ENCODE measurements at regions not wholly inside any gene's neighbourhood (a gene's known extent, or its start where the extent isn't known, plus 50 kb on each side); places are given as distances from the start of the nearest gene placed in this dataset.

DNA sequence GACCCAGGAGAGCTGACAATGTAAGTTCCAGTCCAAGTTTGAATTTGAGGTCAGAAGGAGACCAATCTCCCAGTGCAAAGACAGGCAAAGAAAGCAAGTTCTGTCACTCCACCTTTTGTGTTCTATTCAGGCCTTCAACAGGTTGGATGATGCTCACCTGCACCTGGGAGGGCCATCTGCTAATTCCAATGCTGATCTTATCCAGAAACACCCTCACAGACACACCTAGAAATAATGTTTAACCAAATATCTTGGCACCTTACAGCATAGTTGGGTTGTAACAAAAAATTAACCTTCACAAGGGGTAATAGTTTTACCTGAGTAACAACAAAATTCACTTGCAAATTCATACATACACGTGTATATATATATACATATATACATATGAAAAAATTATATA, 190.8 kb downstream of the DIRAS2 start:
- TF ChIP-seq EP300 (IDR thresholded peaks at IDR 0.05; ENCODE audit: low read depth) (no peak), POLR2A (IDR thresholded peaks at IDR 0.05) (no peak), POLR2AphosphoS5 (IDR thresholded peaks at IDR 0.05) (no peak), CTCF (IDR thresholded peaks at IDR 0.05) (no peak)
- H3K4me1 ChIP-seq, result no peaks in the 10 kb centered on the region
- intact Hi-C loops (cut with DNase I; ENCODE audit: low total_unique reads) (no loop called here), in situ Hi-C loops (cut with MboI; ENCODE audit: low pct_ligation_motif_present in 1 of 4, low pct_unique_long_range_greater_than_20kb in 1 of 4, low sequenced_read_pairs in 3 of 4) (loop anchor here in 1 of 4 donors (25.0 kb wide), 1 partner anchor 315 kb away; no protein-coding TSS in a partner anchor)
- no peaks in the 10 kb centered on the region for H3K36me3 ChIP-seq
- H3K27me3 ChIP-seq, result no peaks in the 10 kb centered on the region
- H3K9me3 ChIP-seq, result no peaks in the 10 kb centered on the region
- WGBS, 2 donors (ENCODE audit: low coverage in 1 of 2), result 0 to 17% methylated on average over 1 of the region's 1 CpG
- H3K4me3 ChIP-seq, result no peak overlapping the region
- no peak overlapping the region for H3K27ac ChIP-seq
- no peak for DNase-seq

DNA sequence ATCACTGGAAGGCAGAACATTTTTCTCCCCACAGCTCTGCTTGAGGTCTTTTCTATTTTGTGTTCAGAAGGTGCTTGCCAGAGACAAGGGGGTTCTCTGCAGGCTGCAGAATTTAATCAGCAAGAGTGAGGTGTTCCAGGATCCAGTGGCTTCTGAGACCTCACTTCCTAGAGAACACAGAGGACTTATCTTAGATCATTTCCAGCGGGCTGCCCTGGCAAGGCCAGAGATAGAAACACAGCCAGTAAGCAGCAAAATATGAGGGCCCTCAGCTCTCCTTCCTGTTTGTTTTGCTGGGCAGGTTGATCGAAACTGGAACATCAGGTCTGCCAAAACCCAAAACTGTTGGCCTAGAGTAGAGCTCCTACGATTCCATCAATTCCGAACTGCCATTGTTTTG, 187.3 kb downstream of the DIRAS2 start:
- Histone ChIP-seq H3K27ac (no peak overlapping the region), H3K36me3 (no peaks in the 10 kb centered on the region), H3K4me3 (no peak overlapping the region), H3K9me3 (no peaks in the 10 kb centered on the region), H3K27me3 (no peaks in the 10 kb centered on the region), H3K4me1 (peaks cover 0 to 10% (median 0%) of the 10 kb centered on the region in 4 donors)
- TF ChIP-seq POLR2A (IDR thresholded peaks at IDR 0.05) (no peak), EP300 (IDR thresholded peaks at IDR 0.05; ENCODE audit: low read depth) (no peak), POLR2AphosphoS5 (IDR thresholded peaks at IDR 0.05) (no peak), CTCF (IDR thresholded peaks at IDR 0.05) (no peak)
- in situ Hi-C loops (cut with MboI; ENCODE audit: low pct_ligation_motif_present in 1 of 4, low pct_unique_long_range_greater_than_20kb in 1 of 4, low sequenced_read_pairs in 3 of 4), result loop anchor here in 1 of 4 donors (25.0 kb wide), 1 partner anchor 318 kb away; no protein-coding TSS in a partner anchor
- intact Hi-C loops (cut with DNase I; ENCODE audit: low total_unique reads), result no loop called here
- DNase-seq, result no peak
- WGBS, 2 donors (ENCODE audit: low coverage in 1 of 2), result 85 to 100% methylated on average over 1 to 4 of the region's 4 CpGs

DNA sequence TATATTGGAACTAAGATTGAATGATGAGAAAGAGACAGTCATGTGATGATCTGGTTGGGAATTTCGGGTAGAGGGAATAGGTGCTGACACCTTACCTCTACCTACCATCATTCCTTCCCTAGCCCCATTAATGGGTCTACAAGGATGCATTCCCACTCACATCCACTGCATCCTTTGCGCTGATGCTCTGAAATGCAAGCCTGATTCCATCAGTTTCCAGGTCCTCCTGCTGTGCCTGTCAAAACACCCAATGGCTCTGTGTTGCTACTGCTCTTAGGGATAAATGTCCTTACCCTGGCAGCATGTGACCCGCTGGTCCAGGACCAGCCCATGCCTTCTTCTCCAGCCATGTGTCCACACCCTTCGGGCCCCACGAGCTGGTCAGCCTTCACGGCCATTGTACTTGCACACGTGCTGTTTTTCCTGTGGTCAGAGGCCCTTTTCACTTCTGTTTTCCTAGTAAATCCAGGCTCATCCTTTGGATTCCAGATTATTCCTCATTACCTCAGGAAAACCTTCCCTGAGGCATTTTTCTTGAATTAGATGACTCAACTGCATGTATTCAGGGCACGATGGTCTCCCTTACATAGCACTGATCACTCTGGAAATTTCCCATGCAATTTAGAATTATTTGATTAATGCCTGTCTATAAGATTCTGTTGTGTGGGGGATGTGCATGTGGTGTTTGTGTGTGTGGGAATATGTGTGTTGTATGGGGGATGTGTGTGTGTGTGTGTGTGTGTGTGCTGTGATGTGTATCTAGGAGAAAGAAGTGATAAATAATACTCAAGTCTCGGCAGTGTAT, 185.0 kb downstream of the DIRAS2 start:
- in situ Hi-C loops (cut with MboI; ENCODE audit: low pct_ligation_motif_present in 1 of 4, low pct_unique_long_range_greater_than_20kb in 1 of 4, low sequenced_read_pairs in 3 of 4), result loop anchor here in 1 of 4 donors (25.0 kb wide), 1 partner anchor 320 kb away; no protein-coding TSS in a partner anchor
- DNase-seq, result no peak
- Histone ChIP-seq H3K4me3 (no peak overlapping the region), H3K9me3 (no peaks in the 10 kb centered on the region), H3K27me3 (no peaks in the 10 kb centered on the region), H3K27ac (no peak overlapping the region), H3K36me3 (no peaks in the 10 kb centered on the region), H3K4me1 (peaks cover 0 to 12% (median 0%) of the 10 kb centered on the region in 4 donors)
- 79 to 81% methylated on average over 9 of the region's 9 CpGs for WGBS, 2 donors (ENCODE audit: low coverage in 1 of 2)
- intact Hi-C loops (cut with DNase I; ENCODE audit: low total_unique reads), result no loop called here
- no peak for TF ChIP-seq EP300 (IDR thresholded peaks at IDR 0.05; ENCODE audit: low read depth)
- no peak for TF ChIP-seq POLR2A (IDR thresholded peaks at IDR 0.05)
- TF ChIP-seq POLR2AphosphoS5 (IDR thresholded peaks at IDR 0.05), result no peak
- no peak for TF ChIP-seq CTCF (IDR thresholded peaks at IDR 0.05)

- Histone ChIP-seq H3K36me3 (no peaks in the 10 kb centered on the region), H3K4me3 (no peak overlapping the region), H3K9me3 (no peaks in the 10 kb centered on the region), H3K27me3 (no peaks in the 10 kb centered on the region), H3K27ac (no peak overlapping the region), H3K4me1 (peaks cover 0 to 12% (median 0%) of the 10 kb centered on the region in 4 donors)
- peak; percentile 80 for DNase-seq
- WGBS, 2 donors (ENCODE audit: low coverage in 1 of 2), result 14 to 47% methylated on average over 1 to 4 of the region's 4 CpGs
- intact Hi-C loops (cut with DNase I; ENCODE audit: low total_unique reads) (no loop called here), in situ Hi-C loops (cut with MboI; ENCODE audit: low pct_ligation_motif_present in 1 of 4, low pct_unique_long_range_greater_than_20kb in 1 of 4, low sequenced_read_pairs in 3 of 4) (loop anchor here in 1 of 4 donors (25.0 kb wide), 1 partner anchor 321 kb away; no protein-coding TSS in a partner anchor)
- peak; percentile 20 to 75 (median 55) for TF ChIP-seq CTCF (IDR thresholded peaks at IDR 0.05)
- TF ChIP-seq POLR2A (IDR thresholded peaks at IDR 0.05), result no peak
- peak in 1 of 3 donors; percentile 28 for TF ChIP-seq POLR2AphosphoS5 (IDR thresholded peaks at IDR 0.05)
- no peak for TF ChIP-seq EP300 (IDR thresholded peaks at IDR 0.05; ENCODE audit: low read depth)
These were observed 184.1 kb downstream of the DIRAS2 start for GRCh38 chr9:90458485-90458884.
